ENCODE measurements at regions not wholly inside any gene's neighbourhood (a gene's known extent, or its start where the extent isn't known, plus 50 kb on each side); places are given as distances from the start of the nearest gene placed in this dataset.

DNA sequence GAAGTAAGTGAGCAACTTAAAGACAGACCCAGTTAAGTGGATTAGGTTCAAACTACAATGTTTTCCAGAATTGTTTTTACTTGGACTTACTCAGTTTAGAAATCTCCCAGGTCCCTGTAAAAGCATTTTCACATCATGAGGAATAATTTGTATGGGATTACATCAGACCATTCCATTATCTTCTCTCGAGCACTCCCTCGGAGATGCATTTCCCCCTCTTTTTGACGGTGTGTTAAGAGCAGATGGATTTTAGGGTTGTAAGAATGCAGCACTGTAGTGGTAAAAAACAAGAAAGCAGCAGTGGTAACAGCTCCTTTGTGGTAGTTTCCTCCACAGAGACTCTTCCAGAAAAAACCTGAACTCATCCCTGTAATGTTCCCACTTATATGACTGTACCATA is 488.4 kb downstream of the BCAT1 start:
- DNase-seq (ENCODE audit: low read depth), result no peak
- TF ChIP-seq, protein P1, sequence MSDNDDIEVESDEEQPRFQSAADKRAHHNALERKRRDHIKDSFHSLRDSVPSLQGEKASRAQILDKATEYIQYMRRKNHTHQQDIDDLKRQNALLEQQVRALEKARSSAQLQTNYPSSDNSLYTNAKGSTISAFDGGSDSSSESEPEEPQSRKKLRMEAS (IDR thresholded peaks at IDR 0.05; ENCODE audit: low read depth, low read length), result no peak
- TF ChIP-seq, protein P2, sequence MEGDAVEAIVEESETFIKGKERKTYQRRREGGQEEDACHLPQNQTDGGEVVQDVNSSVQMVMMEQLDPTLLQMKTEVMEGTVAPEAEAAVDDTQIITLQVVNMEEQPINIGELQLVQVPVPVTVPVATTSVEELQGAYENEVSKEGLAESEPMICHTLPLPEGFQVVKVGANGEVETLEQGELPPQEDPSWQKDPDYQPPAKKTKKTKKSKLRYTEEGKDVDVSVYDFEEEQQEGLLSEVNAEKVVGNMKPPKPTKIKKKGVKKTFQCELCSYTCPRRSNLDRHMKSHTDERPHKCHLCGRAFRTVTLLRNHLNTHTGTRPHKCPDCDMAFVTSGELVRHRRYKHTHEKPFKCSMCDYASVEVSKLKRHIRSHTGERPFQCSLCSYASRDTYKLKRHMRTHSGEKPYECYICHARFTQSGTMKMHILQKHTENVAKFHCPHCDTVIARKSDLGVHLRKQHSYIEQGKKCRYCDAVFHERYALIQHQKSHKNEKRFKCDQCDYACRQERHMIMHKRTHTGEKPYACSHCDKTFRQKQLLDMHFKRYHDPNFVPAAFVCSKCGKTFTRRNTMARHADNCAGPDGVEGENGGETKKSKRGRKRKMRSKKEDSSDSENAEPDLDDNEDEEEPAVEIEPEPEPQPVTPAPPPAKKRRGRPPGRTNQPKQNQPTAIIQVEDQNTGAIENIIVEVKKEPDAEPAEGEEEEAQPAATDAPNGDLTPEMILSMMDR (IDR thresholded peaks at IDR 0.05; ENCODE audit: low read depth, low read length), result no peak
- TF ChIP-seq MYC (IDR thresholded peaks at IDR 0.05; ENCODE audit: low read depth, low read length) (no peak), POLR2A (IDR thresholded peaks at IDR 0.05; ENCODE audit: extremely low read depth, insufficient read length) (no peak)
- no peak overlapping the region for H3K4me3 ChIP-seq (ENCODE audit: low read depth, low read length)

DNA sequence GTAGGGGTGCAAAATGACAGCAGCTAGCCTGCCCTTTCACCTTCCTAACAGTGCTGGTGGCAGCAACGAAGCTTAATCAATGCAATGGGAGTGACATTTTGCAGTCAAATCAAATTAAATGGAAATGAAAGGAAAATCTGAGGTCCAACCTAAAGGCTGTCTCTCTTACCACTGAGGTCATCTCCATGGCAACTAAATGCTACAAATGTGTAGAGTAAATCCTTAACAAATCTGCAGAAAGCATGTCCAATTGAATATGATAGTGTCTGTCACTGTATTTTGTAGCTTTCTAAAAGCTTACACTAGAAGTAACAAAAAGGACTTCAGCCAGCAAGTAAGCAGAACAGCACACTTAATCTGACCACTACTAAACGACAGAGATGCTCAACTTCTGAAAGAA is 488.8 kb downstream of the BCAT1 start:
- no peak overlapping the region for H3K4me3 ChIP-seq (ENCODE audit: low read depth, low read length)
- TF ChIP-seq, protein P2 (IDR thresholded peaks at IDR 0.05; ENCODE audit: low read depth, low read length), result no peak
- TF ChIP-seq POLR2A (IDR thresholded peaks at IDR 0.05; ENCODE audit: extremely low read depth, insufficient read length) (no peak), MYC (IDR thresholded peaks at IDR 0.05; ENCODE audit: low read depth, low read length) (no peak)
- TF ChIP-seq, protein P1 (IDR thresholded peaks at IDR 0.05; ENCODE audit: low read depth, low read length), result no peak

GRCh38 chr12:24455811-24456210 is 493.1 kb downstream of the BCAT1 start:
- H3K4me3 ChIP-seq (ENCODE audit: low read depth, low read length), result no peak overlapping the region
- TF ChIP-seq, protein P2 (IDR thresholded peaks at IDR 0.05; ENCODE audit: low read depth, low read length), result no peak
- TF ChIP-seq POLR2A (IDR thresholded peaks at IDR 0.05; ENCODE audit: extremely low read depth, insufficient read length) (no peak), MYC (IDR thresholded peaks at IDR 0.05; ENCODE audit: low read depth, low read length) (no peak)
- TF ChIP-seq, protein P1 (IDR thresholded peaks at IDR 0.05; ENCODE audit: low read depth, low read length), result no peak
- DNase-seq (ENCODE audit: low read depth), result no peak

More for the DNA sequence above, 488.8 kb downstream of the BCAT1 start:
- DNase-seq (ENCODE audit: low read depth), result no peak

DNA sequence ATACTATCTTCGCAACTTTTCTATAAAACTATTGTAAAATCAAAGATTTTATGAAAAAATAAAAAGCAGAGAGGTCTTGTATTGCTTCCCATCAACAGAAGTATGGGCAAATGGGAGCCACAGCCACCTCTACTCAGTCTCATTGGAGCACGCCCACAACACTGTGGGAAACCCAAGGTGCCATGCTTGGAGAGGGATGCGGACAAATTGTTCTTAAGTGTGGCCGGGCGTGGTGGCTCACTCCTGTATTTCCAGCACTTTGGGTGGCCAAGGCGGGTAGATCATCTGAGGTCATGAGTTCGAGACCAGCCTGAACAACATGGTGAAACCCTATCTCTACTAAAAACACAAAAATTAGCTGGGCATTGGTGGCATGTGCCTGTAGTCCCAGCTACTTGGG is 498.2 kb upstream of the SOX5 start:
- H3K4me3 ChIP-seq (ENCODE audit: low read depth, low read length), result no peak overlapping the region
- TF ChIP-seq, protein P1 (IDR thresholded peaks at IDR 0.05; ENCODE audit: low read depth, low read length), result no peak
- TF ChIP-seq, protein P2 (IDR thresholded peaks at IDR 0.05; ENCODE audit: low read depth, low read length), result no peak
- TF ChIP-seq MYC (IDR thresholded peaks at IDR 0.05; ENCODE audit: low read depth, low read length) (no peak), POLR2A (IDR thresholded peaks at IDR 0.05; ENCODE audit: extremely low read depth, insufficient read length) (no peak)
- DNase-seq (ENCODE audit: low read depth), result no peak

DNA sequence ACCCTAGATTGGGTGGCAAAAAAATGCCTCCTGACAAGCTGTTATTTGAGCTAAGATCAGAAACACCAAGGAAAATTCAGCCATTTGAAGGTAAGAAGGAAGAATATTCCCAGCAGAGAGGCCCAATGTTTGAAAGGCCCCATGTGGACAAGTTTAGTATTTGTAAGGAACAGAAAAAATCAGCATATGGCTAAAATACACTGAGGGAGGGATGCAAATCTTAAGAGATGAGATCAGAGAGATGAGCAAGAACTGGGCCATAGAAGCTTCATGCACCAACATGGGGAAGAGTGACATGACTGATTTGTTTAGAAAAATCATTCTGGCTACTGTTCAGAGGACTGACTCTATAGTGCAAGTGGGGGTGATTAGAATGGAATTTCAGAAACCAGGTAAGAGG is 496.8 kb upstream of the SOX5 start:
- TF ChIP-seq, protein P1 (IDR thresholded peaks at IDR 0.05; ENCODE audit: low read depth, low read length), result no peak
- TF ChIP-seq, protein P2 (IDR thresholded peaks at IDR 0.05; ENCODE audit: low read depth, low read length), result no peak
- TF ChIP-seq POLR2A (IDR thresholded peaks at IDR 0.05; ENCODE audit: extremely low read depth, insufficient read length), result no peak
- no peak for TF ChIP-seq MYC (IDR thresholded peaks at IDR 0.05; ENCODE audit: low read depth, low read length)
- no peak for DNase-seq (ENCODE audit: low read depth)
- H3K4me3 ChIP-seq (ENCODE audit: low read depth, low read length), result no peak overlapping the region

- no peak for TF ChIP-seq POLR2A (IDR thresholded peaks at IDR 0.05; ENCODE audit: extremely low read depth, insufficient read length)
- TF ChIP-seq MYC (IDR thresholded peaks at IDR 0.05; ENCODE audit: low read depth, low read length), result no peak
- TF ChIP-seq, protein P1 (IDR thresholded peaks at IDR 0.05; ENCODE audit: low read depth, low read length), result no peak
- TF ChIP-seq, protein P2 (IDR thresholded peaks at IDR 0.05; ENCODE audit: low read depth, low read length), result no peak
- DNase-seq (ENCODE audit: low read depth), result no peak
- H3K4me3 ChIP-seq (ENCODE audit: low read depth, low read length), result no peak overlapping the region
These were observed 495.2 kb upstream of the SOX5 start for GRCh38 chr12:24444634-24445033.

Data from NB4 (cell line).